ENCODE measurements at regions not wholly inside any gene's neighbourhood (a gene's known extent, or its start where the extent isn't known, plus 50 kb on each side); places are given as distances from the start of the nearest gene placed in this dataset.

DNA sequence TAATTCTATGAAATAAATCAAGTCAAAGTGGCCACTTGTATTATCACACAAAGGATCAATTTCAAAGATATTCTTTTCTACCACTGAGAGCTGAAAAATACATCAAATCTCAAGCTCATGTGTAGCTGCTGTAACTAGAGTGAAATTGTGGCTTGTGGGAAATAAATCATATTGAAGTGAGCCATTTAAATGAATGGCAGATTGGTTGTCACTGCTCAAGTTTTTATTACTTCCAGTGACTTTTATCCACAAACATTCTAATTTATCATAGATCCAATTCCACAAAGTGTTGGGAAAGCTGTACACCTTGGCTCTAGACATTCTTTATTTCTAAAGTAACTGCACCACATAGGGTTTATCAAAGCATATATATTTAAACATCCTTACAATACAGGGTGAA lies 285.4 kb downstream of the CNTN3 start (continued):
- TF ChIP-seq, protein P1, sequence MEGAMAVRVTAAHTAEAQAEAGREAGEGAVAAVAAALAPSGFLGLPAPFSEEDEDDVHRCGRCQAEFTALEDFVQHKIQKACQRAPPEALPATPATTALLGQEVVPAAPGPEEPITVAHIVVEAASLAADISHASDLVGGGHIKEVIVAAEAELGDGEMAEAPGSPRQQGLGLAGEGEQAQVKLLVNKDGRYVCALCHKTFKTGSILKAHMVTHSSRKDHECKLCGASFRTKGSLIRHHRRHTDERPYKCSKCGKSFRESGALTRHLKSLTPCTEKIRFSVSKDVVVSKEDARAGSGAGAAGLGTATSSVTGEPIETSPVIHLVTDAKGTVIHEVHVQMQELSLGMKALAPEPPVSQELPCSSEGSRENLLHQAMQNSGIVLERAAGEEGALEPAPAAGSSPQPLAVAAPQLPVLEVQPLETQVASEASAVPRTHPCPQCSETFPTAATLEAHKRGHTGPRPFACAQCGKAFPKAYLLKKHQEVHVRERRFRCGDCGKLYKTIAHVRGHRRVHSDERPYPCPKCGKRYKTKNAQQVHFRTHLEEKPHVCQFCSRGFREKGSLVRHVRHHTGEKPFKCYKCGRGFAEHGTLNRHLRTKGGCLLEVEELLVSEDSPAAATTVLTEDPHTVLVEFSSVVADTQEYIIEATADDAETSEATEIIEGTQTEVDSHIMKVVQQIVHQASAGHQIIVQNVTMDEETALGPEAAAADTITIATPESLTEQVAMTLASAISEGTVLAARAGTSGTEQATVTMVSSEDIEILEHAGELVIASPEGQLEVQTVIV (IDR thresholded peaks at IDR 0.05; ENCODE audit: borderline replicate concordance, partially characterized antibody), result no peak
- TF ChIP-seq, protein P2, sequence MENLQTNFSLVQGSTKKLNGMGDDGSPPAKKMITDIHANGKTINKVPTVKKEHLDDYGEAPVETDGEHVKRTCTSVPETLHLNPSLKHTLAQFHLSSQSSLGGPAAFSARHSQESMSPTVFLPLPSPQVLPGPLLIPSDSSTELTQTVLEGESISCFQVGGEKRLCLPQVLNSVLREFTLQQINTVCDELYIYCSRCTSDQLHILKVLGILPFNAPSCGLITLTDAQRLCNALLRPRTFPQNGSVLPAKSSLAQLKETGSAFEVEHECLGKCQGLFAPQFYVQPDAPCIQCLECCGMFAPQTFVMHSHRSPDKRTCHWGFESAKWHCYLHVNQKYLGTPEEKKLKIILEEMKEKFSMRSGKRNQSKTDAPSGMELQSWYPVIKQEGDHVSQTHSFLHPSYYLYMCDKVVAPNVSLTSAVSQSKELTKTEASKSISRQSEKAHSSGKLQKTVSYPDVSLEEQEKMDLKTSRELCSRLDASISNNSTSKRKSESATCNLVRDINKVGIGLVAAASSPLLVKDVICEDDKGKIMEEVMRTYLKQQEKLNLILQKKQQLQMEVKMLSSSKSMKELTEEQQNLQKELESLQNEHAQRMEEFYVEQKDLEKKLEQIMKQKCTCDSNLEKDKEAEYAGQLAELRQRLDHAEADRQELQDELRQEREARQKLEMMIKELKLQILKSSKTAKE (IDR thresholded peaks at IDR 0.05; ENCODE audit: low read depth, poor library complexity, severe bottlenecking), result no peak
- TF ChIP-seq CHD1 (IDR thresholded peaks at IDR 0.05; ENCODE audit: low read depth, low read length) (no peak), SMARCA5 (IDR thresholded peaks at IDR 0.05) (no peak), POLR2AphosphoS2 (IDR thresholded peaks at IDR 0.05; ENCODE audit: low read depth, low read length) (no peak), ZNF384 (IDR thresholded peaks at IDR 0.05; ENCODE audit: borderline replicate concordance, low read depth, low read length) (no peak), SMAD1 (IDR thresholded peaks at IDR 0.05; ENCODE audit: low read depth, partially characterized antibody) (no peak)
- TF ChIP-seq, protein P3, sequence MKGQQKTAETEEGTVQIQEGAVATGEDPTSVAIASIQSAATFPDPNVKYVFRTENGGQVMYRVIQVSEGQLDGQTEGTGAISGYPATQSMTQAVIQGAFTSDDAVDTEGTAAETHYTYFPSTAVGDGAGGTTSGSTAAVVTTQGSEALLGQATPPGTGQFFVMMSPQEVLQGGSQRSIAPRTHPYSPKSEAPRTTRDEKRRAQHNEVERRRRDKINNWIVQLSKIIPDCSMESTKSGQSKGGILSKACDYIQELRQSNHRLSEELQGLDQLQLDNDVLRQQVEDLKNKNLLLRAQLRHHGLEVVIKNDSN (IDR thresholded peaks at IDR 0.05; ENCODE audit: borderline replicate concordance, extremely low read length, insufficient read depth, low read depth, low read length), result no peak
- TF ChIP-seq, protein P4, sequence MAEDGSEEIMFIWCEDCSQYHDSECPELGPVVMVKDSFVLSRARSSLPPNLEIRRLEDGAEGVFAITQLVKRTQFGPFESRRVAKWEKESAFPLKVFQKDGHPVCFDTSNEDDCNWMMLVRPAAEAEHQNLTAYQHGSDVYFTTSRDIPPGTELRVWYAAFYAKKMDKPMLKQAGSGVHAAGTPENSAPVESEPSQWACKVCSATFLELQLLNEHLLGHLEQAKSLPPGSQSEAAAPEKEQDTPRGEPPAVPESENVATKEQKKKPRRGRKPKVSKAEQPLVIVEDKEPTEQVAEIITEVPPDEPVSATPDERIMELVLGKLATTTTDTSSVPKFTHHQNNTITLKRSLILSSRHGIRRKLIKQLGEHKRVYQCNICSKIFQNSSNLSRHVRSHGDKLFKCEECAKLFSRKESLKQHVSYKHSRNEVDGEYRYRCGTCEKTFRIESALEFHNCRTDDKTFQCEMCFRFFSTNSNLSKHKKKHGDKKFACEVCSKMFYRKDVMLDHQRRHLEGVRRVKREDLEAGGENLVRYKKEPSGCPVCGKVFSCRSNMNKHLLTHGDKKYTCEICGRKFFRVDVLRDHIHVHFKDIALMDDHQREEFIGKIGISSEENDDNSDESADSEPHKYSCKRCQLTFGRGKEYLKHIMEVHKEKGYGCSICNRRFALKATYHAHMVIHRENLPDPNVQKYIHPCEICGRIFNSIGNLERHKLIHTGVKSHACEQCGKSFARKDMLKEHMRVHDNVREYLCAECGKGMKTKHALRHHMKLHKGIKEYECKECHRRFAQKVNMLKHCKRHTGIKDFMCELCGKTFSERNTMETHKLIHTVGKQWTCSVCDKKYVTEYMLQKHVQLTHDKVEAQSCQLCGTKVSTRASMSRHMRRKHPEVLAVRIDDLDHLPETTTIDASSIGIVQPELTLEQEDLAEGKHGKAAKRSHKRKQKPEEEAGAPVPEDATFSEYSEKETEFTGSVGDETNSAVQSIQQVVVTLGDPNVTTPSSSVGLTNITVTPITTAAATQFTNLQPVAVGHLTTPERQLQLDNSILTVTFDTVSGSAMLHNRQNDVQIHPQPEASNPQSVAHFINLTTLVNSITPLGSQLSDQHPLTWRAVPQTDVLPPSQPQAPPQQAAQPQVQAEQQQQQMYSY (CRISPR knock-in tag; IDR thresholded peaks at IDR 0.05), result no peak

Data from GM12878 (cell line).